ENCODE measurements at regions not wholly inside any gene's neighbourhood (a gene's known extent, or its start where the extent isn't known, plus 50 kb on each side); places are given as distances from the start of the nearest gene placed in this dataset.

- CTCF ChIA-PET (ENCODE audit: low intra/inter-chr PET ratio), result no interaction called here
- Histone ChIP-seq H3K79me2 (ENCODE audit: control insufficient read depth, insufficient read depth, low read length) (no peaks in the 10 kb centered on the region), H3K27me3 (ENCODE audit: control insufficient read depth in 2 of 2, insufficient read depth in 2 of 2, low read length in 2 of 2) (no peaks in the 10 kb centered on the region), H3K4me2 (ENCODE audit: insufficient read depth, low read length) (no peak overlapping the region), H2AFZ (ENCODE audit: low read depth, low read length) (no peak overlapping the region), H3K9me1 (ENCODE audit: control insufficient read depth, insufficient read depth, low read length) (no peaks in the 10 kb centered on the region), H3K9ac (ENCODE audit: insufficient read depth in 1 of 2, low read depth in 2 of 2, low read length in 2 of 2) (no peak overlapping the region), H3K9me3 (replicated peaks; ENCODE audit: control insufficient read depth, insufficient read depth, low read depth, low read length) (no peaks in the 10 kb centered on the region), H3K4me3 (no peak overlapping the region), H3K4me1 (replicated peaks in 1 of 2; ENCODE audit: control insufficient read depth in 2 of 2, insufficient read depth in 2 of 2, low read length in 2 of 2) (no peaks in the 10 kb centered on the region), H3K27ac (ENCODE audit: extremely low read depth, low read depth, low read length) (no peak overlapping the region), H4K20me1 (replicated peaks; ENCODE audit: control insufficient read depth, insufficient read depth, low read length) (no peaks in the 10 kb centered on the region), H3K36me3 (ENCODE audit: control insufficient read depth, insufficient read depth, low read length) (no peaks in the 10 kb centered on the region)
- intact Hi-C loops (cut with micrococcal nuclease), result no loop called here
- DNase-seq (ENCODE audit: extremely low read depth in 1 of 4, low spot score in 3 of 4) (no peak), FAIRE-seq (no peak), ATAC-seq (no peak)
- BruUV-seq (replicated peaks), result no TSS peak
- in situ Hi-C loops (cut with MboI), result no loop called here
- TF ChIP-seq HNRNPLL (IDR thresholded peaks at IDR 0.05; ENCODE audit: low read depth, low read length, poor library complexity, severe bottlenecking), result no peak
- TF ChIP-seq TCFL5 (CRISPR knock-in tag; conservative IDR thresholded peaks at IDR 0.05), result no peak
- no peak for TF ChIP-seq FOXJ2 (tag; IDR thresholded peaks at IDR 0.05)
- no peak for TF ChIP-seq ZKSCAN3 (CRISPR knock-in tag; IDR thresholded peaks at IDR 0.05)
- TF ChIP-seq NCOA1 (IDR thresholded peaks at IDR 0.05; ENCODE audit: low read depth), result no peak
- no peak for TF ChIP-seq FOXA1 (IDR thresholded peaks at IDR 0.05; ENCODE audit: borderline replicate concordance)
- WGBS (ENCODE audit: insufficient coverage, low coverage, missing lambda C conversion rate), result 0% methylated on average over 4 of the region's 4 CpGs
- POLR2A ChIA-PET, result interaction anchor here (1.0 kb wide), 1 partner anchor 13 kb away, joined by 4 read pairs; no protein-coding TSS in a partner anchor
Observed at GRCh38 chr6:74814440-74814839, 391.4 kb downstream of the COL12A1 start.

DNA sequence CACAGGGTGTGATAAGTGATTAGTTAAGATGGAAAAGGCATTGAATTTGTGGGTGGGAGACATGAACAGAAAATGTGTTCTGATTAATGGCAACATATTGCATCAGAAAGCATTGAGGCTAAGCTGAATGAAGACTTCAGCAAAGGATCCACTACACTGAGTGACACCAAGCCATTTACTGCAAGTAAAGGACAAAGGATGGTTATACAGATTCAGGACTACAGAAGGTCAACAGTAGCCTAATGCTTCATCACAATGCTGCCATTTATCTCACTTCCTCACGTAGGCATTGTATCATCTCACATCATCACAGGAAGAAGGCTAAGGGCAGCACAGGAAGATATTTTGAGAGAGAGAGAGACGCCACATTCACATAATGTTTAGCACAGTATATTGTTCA lies 398.2 kb downstream of the COL12A1 start:
- WGBS (ENCODE audit: insufficient coverage, low coverage, missing lambda C conversion rate), result 7% methylated on average over 2 of the region's 2 CpGs
- Histone ChIP-seq H3K36me3 (ENCODE audit: control insufficient read depth, insufficient read depth, low read length) (no peaks in the 10 kb centered on the region), H3K4me3 (no peak overlapping the region), H4K20me1 (replicated peaks; ENCODE audit: control insufficient read depth, insufficient read depth, low read length) (no peaks in the 10 kb centered on the region), H3K27me3 (ENCODE audit: control insufficient read depth in 2 of 2, insufficient read depth in 2 of 2, low read length in 2 of 2) (no peaks in the 10 kb centered on the region), H3K4me2 (ENCODE audit: insufficient read depth, low read length) (no peak overlapping the region), H3K27ac (ENCODE audit: extremely low read depth, low read depth, low read length) (no peak overlapping the region), H3K4me1 (replicated peaks in 1 of 2; ENCODE audit: control insufficient read depth in 2 of 2, insufficient read depth in 2 of 2, low read length in 2 of 2) (no peaks in the 10 kb centered on the region), H3K79me2 (ENCODE audit: control insufficient read depth, insufficient read depth, low read length) (no peaks in the 10 kb centered on the region), H3K9me1 (ENCODE audit: control insufficient read depth, insufficient read depth, low read length) (no peaks in the 10 kb centered on the region), H3K9me3 (replicated peaks; ENCODE audit: control insufficient read depth, insufficient read depth, low read depth, low read length) (no peaks in the 10 kb centered on the region; the same call in 1 of the 2 replicates), H2AFZ (ENCODE audit: low read depth, low read length) (no peak overlapping the region), H3K9ac (ENCODE audit: insufficient read depth in 1 of 2, low read depth in 2 of 2, low read length in 2 of 2) (no peak overlapping the region)
- in situ Hi-C loops (cut with MboI) (no loop called here), intact Hi-C loops (cut with micrococcal nuclease) (no loop called here)
- ChIA-PET POLR2A (no interaction called here), CTCF (ENCODE audit: low intra/inter-chr PET ratio) (no interaction called here)
- ATAC-seq, result no peak
- DNase-seq (ENCODE audit: extremely low read depth in 1 of 4, low spot score in 3 of 4), result no peak
- FAIRE-seq, result no peak
- no TSS peak for BruUV-seq (replicated peaks)
- TF ChIP-seq NELFE (IDR thresholded peaks at IDR 0.05; ENCODE audit: insufficient read depth, insufficient read length) (no peak), EHMT2 (IDR thresholded peaks at IDR 0.05) (no peak), LARP7 (IDR thresholded peaks at IDR 0.05) (no peak), SREBF2 (CRISPR knock-in tag; IDR thresholded peaks at IDR 0.05) (no peak), IRF9 (tag; IDR thresholded peaks at IDR 0.05) (no peak)
- TF ChIP-seq, protein P1, sequence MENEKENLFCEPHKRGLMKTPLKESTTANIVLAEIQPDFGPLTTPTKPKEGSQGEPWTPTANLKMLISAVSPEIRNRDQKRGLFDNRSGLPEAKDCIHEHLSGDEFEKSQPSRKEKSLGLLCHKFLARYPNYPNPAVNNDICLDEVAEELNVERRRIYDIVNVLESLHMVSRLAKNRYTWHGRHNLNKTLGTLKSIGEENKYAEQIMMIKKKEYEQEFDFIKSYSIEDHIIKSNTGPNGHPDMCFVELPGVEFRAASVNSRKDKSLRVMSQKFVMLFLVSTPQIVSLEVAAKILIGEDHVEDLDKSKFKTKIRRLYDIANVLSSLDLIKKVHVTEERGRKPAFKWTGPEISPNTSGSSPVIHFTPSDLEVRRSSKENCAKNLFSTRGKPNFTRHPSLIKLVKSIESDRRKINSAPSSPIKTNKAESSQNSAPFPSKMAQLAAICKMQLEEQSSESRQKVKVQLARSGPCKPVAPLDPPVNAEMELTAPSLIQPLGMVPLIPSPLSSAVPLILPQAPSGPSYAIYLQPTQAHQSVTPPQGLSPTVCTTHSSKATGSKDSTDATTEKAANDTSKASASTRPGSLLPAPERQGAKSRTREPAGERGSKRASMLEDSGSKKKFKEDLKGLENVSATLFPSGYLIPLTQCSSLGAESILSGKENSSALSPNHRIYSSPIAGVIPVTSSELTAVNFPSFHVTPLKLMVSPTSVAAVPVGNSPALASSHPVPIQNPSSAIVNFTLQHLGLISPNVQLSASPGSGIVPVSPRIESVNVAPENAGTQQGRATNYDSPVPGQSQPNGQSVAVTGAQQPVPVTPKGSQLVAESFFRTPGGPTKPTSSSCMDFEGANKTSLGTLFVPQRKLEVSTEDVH (IDR thresholded peaks at IDR 0.05; ENCODE audit: low read depth, partially characterized antibody), result no peak
- TF ChIP-seq, protein P2, sequence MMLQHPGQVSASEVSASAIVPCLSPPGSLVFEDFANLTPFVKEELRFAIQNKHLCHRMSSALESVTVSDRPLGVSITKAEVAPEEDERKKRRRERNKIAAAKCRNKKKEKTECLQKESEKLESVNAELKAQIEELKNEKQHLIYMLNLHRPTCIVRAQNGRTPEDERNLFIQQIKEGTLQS (IDR thresholded peaks at IDR 0.05), result no peak
- TF ChIP-seq, protein P2 (CRISPR knock-in tag; conservative IDR thresholded peaks at IDR 0.05), result no peak

Data from K562 (cell line).